Esophagus muscularis mucosa (tissue), 4 donors: ENCODE measurements at regions not wholly inside any gene's neighbourhood (a gene's known extent, or its start where the extent isn't known, plus 50 kb on each side); places are given as distances from the start of the nearest gene placed in this dataset.

ENCODE experiments used
- DNase-seq: peaks from one replicate; pipeline ENCODE4 v3.0.0-alpha.2; 2017; ENCODE audit errors: extremely low spot score
- H3K27ac ChIP-seq, 4 donors: fragments of 200-600 bp; sonication (generic); replicated peaks in 1 of 4; 1 replicate in 3 of 4; 2 replicates in 1 of 4; pipeline ENCODE4 v1.5.1; 2016 to 2019; ENCODE audit warnings: mild to moderate bottlenecking in 1 of 4
- H3K27me3 ChIP-seq, 4 donors: fragments of 200-600 bp; sonication (generic); one replicate each; pipeline versions ENCODE4 v1.5.1 to v1.6.0; 2016 to 2019
- H3K36me3 ChIP-seq, 4 donors: fragments of 200-600 bp; sonication (generic); one replicate each; pipeline ENCODE4 v1.5.1; 2016 to 2019
- H3K4me1 ChIP-seq, 4 donors: fragments of 200-600 bp; sonication (generic); one replicate each; pipeline ENCODE4 v1.5.1; 2016 to 2019
- H3K4me3 ChIP-seq, 4 donors: fragments of 200-600 bp; sonication (generic); 1 replicate in 2 of 4; 2 replicates in 2 of 4; pipeline ENCODE4 v1.5.1; 2016 to 2019; ENCODE audit warnings: mild to moderate bottlenecking in 4 of 4, moderate library complexity in 1 of 4
- H3K9me3 ChIP-seq, 4 donors: fragments of 200-600 bp; sonication (generic); 1 replicate in 3 of 4; 2 replicates in 1 of 4; pipeline ENCODE4 v1.5.1; 2016 to 2019
- CTCF ChIP-seq, 3 experiments: fragments of 200-600 bp in 2 of 3; fragments of 450-650 bp in 1 of 3; sonication (generic) in 2 of 3; IDR thresholded peaks; one replicate each; pipeline ENCODE4 v1.5.1; 2017 to 2019; ENCODE audit warnings: antibody characterized with exemption in 3 of 3, mild to moderate bottlenecking in 2 of 3, moderate library complexity in 1 of 3
- EP300 ChIP-seq: sonication (generic); formaldehyde crosslinking; IDR thresholded peaks from one replicate; pipeline ENCODE4 v1.6.1; 2017; ENCODE audit warnings: antibody characterized with exemption
- POLR2A ChIP-seq: fragments of 450-650 bp; IDR thresholded peaks from one replicate; pipeline ENCODE4 v1.6.1; 2017; ENCODE audit warnings: antibody characterized with exemption, moderate library complexity, mild to moderate bottlenecking, low read depth
- POLR2AphosphoS5 ChIP-seq, 2 donors: sonication (generic); formaldehyde crosslinking; IDR thresholded peaks; one replicate each; pipeline ENCODE4 v1.6.1; 2017; ENCODE audit warnings: antibody characterized with exemption in 2 of 2
- WGBS: methylation state at CpG from one replicate; pipeline ENCODE4 v1.1.5; 2018; 5-methylcytosine and 5-hydroxymethylcytosine counted together
- intact Hi-C: fragments of 100-400 bp; cut with DNase I; formaldehyde crosslinking; loops from one replicate; pipeline ENCODE4 v1.15.1; 2023

- Histone ChIP-seq H3K4me1 (peaks cover 0 to 17% (median 6%) of the 10 kb centered on the region in 4 donors), H3K9me3 (no peaks in the 10 kb centered on the region), H3K4me3 (no peak overlapping the region), H3K27me3 (peaks cover 0 to 40% (median 12%) of the 10 kb centered on the region in 4 donors), H3K27ac (no peak overlapping the region), H3K36me3 (no peaks in the 10 kb centered on the region)
- WGBS, result 96% methylated on average over 15 of the region's 15 CpGs
- TF ChIP-seq EP300, result no peak
- intact Hi-C loops, result no loop called here
- no peak for DNase-seq
These were observed 69.7 kb upstream of the DLK1 start for GRCh38 chr14:100656996-100657395.

- no peaks in the 10 kb centered on the region for H3K36me3 ChIP-seq
These were observed 68.9 kb upstream of the DLK1 start for GRCh38 chr14:100657780-100658179.

GRCh38 chr14:100658181-100658886 lies 68.4 kb upstream of the DLK1 start:
- DNase-seq, result no peak
- TF ChIP-seq EP300 (no peak), POLR2A (no peak), CTCF (IDR thresholded peaks at IDR 0.05) (no peak), POLR2AphosphoS5 (IDR thresholded peaks at IDR 0.05) (no peak)
- H3K36me3 ChIP-seq, result no peaks in the 10 kb centered on the region
- WGBS, result 51% methylated on average over 6 of the region's 6 CpGs
- H3K4me3 ChIP-seq, result no peak overlapping the region
- H3K4me1 ChIP-seq, result peaks cover 0 to 22% (median 6%) of the 10 kb centered on the region in 4 donors
- peaks cover 0 to 35% (median 12%) of the 10 kb centered on the region in 4 donors for H3K27me3 ChIP-seq
- no peak overlapping the region for H3K27ac ChIP-seq
- intact Hi-C loops, result no loop called here
- no peaks in the 10 kb centered on the region for H3K9me3 ChIP-seq

More at GRCh38 chr14:100657780-100658179, 68.9 kb upstream of the DLK1 start:
- Histone ChIP-seq H3K4me3 (no peak overlapping the region), H3K27me3 (peaks cover 0 to 40% (median 12%) of the 10 kb centered on the region in 4 donors), H3K27ac (no peak overlapping the region), H3K9me3 (no peaks in the 10 kb centered on the region), H3K4me1 (peaks cover 0 to 17% (median 6%) of the 10 kb centered on the region in 4 donors)
- intact Hi-C loops, result no loop called here
- 92% methylated on average over 4 of the region's 4 CpGs for WGBS
- TF ChIP-seq POLR2AphosphoS5 (IDR thresholded peaks at IDR 0.05), result no peak
- TF ChIP-seq POLR2A, result no peak
- no peak for TF ChIP-seq CTCF (IDR thresholded peaks at IDR 0.05)
- no peak for TF ChIP-seq EP300
- no peak for DNase-seq

GRCh38 chr14:100659345-100660001 lies 67.2 kb upstream of the DLK1 start:
- peaks cover 0 to 33% (median 9%) of the 10 kb centered on the region in 4 donors for H3K27me3 ChIP-seq
- no peaks in the 10 kb centered on the region for H3K36me3 ChIP-seq
- no peak for DNase-seq
- intact Hi-C loops, result loop anchor here (5.0 kb wide), 1 partner anchor 968 kb away; no protein-coding TSS in a partner anchor
- H3K9me3 ChIP-seq, result no peaks in the 10 kb centered on the region
- H3K27ac ChIP-seq, result no peak overlapping the region
- peaks cover 0 to 25% (median 7%) of the 10 kb centered on the region in 4 donors for H3K4me1 ChIP-seq
- no peak for TF ChIP-seq CTCF (IDR thresholded peaks at IDR 0.05)
- TF ChIP-seq EP300, result no peak
- no peak for TF ChIP-seq POLR2A
- no peak for TF ChIP-seq POLR2AphosphoS5 (IDR thresholded peaks at IDR 0.05)
- no peak overlapping the region for H3K4me3 ChIP-seq
- WGBS, result 97% methylated on average over 12 of the region's 17 CpGs

- H3K4me1 ChIP-seq, result peaks cover 0 to 29% (median 12%) of the 10 kb centered on the region in 4 donors
- 91% methylated on average over 5 of the region's 6 CpGs for WGBS
- no peak overlapping the region for H3K4me3 ChIP-seq
- intact Hi-C loops, result loop anchor here (5.0 kb wide), 1 partner anchor 967 kb away; no protein-coding TSS in a partner anchor
- no peak overlapping the region for H3K27ac ChIP-seq
- no peak for DNase-seq
- TF ChIP-seq POLR2AphosphoS5 (IDR thresholded peaks at IDR 0.05), result no peak
- no peak for TF ChIP-seq CTCF (IDR thresholded peaks at IDR 0.05)
- no peak for TF ChIP-seq POLR2A
- no peak for TF ChIP-seq EP300
- no peaks in the 10 kb centered on the region for H3K9me3 ChIP-seq
- no peaks in the 10 kb centered on the region for H3K36me3 ChIP-seq
- H3K27me3 ChIP-seq, result peaks cover 0 to 32% (median 1%) of the 10 kb centered on the region in 4 donors
These were observed 66.2 kb upstream of the DLK1 start for GRCh38 chr14:100660498-100660881.
